Fibroblast of gingiva (primary cell): ENCODE measurements at regions not wholly inside any gene's neighbourhood (a gene's known extent, or its start where the extent isn't known, plus 50 kb on each side); places are given as distances from the start of the nearest gene placed in this dataset.
"Not testable (repeated sequence)": the region's sequence is repeated elsewhere in the genome, so short reads cannot be mapped to it uniquely, and the experiment has no call there.

Source experiments
- DNase-seq: peaks from one replicate; pipeline ENCODE4 v3.0.0-alpha.2; 2011; ENCODE audit warnings: low read depth

GRCh38 chr4:66928881-66929280 is 616.4 kb downstream of the CENPC start:
- not testable (repeated sequence) for DNase-seq

GRCh38 chr4:66927937-66928336 is 617.4 kb downstream of the CENPC start:
- DNase-seq, result no peak

GRCh38 chr4:66926687-66927086 is 618.6 kb downstream of the CENPC start:
- no peak for DNase-seq

- DNase-seq, result no peak
Measured at GRCh38 chr4:66923081-66923865, 622.0 kb downstream of the CENPC start.

GRCh38 chr4:66921433-66921832 is 623.9 kb downstream of the CENPC start:
- DNase-seq, result no peak

GRCh38 chr4:66920514-66920913 is 624.8 kb downstream of the CENPC start:
- no peak for DNase-seq

GRCh38 chr4:66911880-66912279 is 633.4 kb downstream of the CENPC start:
- DNase-seq, result no peak

GRCh38 chr4:66906314-66906713 is 639.0 kb downstream of the CENPC start:
- no peak for DNase-seq

- no peak for DNase-seq
Measured at GRCh38 chr4:66899422-66900065, 645.8 kb downstream of the CENPC start.

GRCh38 chr4:66893807-66894206 is 651.5 kb downstream of the CENPC start:
- no peak for DNase-seq

- DNase-seq, result no peak
Measured at GRCh38 chr4:66887061-66887460, 658.2 kb downstream of the CENPC start.

GRCh38 chr4:66885501-66886165 is 659.7 kb downstream of the CENPC start:
- DNase-seq, result no peak

GRCh38 chr4:66876946-66877345 is 668.4 kb downstream of the CENPC start:
- DNase-seq, result no peak

- no peak for DNase-seq
Measured at GRCh38 chr4:66872661-66873060, 672.6 kb downstream of the CENPC start.

- no peak for DNase-seq
Measured at GRCh38 chr4:66863481-66863880, 681.8 kb downstream of the CENPC start.

GRCh38 chr4:66855956-66856355 is 689.3 kb downstream of the CENPC start:
- DNase-seq, result no peak

- no peak for DNase-seq
Measured at GRCh38 chr4:66853845-66854244, 691.5 kb downstream of the CENPC start.

- DNase-seq, result no peak
Measured at GRCh38 chr4:66852843-66853242, 692.5 kb downstream of the CENPC start.

GRCh38 chr4:66849596-66849995 is 695.7 kb downstream of the CENPC start:
- no peak for DNase-seq

- no peak for DNase-seq
Measured at GRCh38 chr4:66842724-66843088, 702.6 kb downstream of the CENPC start.

- DNase-seq, result no peak
Measured at GRCh38 chr4:66842026-66842723, 703.1 kb downstream of the CENPC start.

- no peak for DNase-seq
Measured at GRCh38 chr4:66840178-66840577, 705.1 kb downstream of the CENPC start.
